ENCODE measurements at regions not wholly inside any gene's neighbourhood (a gene's known extent, or its start where the extent isn't known, plus 50 kb on each side); places are given as distances from the start of the nearest gene placed in this dataset.

DNA sequence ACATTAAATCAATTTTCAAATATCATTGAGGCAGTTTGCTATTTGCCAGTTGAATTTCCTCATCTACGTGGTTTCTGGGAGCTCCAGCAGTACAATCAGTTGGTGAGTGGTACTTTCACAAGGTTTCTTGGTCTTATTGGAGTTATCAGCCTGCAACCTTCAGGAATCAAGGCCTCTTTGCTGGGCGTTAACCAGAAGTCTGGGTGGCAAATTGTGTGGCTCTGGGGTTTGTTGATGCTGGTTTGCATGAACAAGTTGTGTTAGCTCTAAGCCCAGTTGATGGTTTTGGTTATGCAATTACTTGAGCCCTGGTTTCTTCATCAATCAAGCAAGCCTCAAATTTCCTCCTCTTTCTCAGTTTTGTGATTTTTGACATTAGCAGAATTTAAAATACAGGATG is 152.9 kb upstream of the ANKRD55 start:
- no peak for TF ChIP-seq EP300 (IDR thresholded peaks at IDR 0.05)
- TF ChIP-seq POLR2A (IDR thresholded peaks at IDR 0.05; ENCODE audit: low read depth): no peak
- TF ChIP-seq POLR2AphosphoS5 (IDR thresholded peaks at IDR 0.05): no peak
- no peaks in the 10 kb centered on the region for H3K4me1 ChIP-seq
- no peaks in the 10 kb centered on the region for H3K9me3 ChIP-seq
- no peaks in the 10 kb centered on the region for H3K36me3 ChIP-seq
- no peak overlapping the region for H3K27ac ChIP-seq (replicated peaks in 1 of 4)
- 93% methylated on average over 2 of the region's 2 CpGs for WGBS
- no peak for DNase-seq (ENCODE audit: extremely low spot score)
- no peaks in the 10 kb centered on the region for H3K27me3 ChIP-seq
- intact Hi-C loops (cut with DNase I): no loop called here
- H3K4me3 ChIP-seq: no peak overlapping the region

DNA sequence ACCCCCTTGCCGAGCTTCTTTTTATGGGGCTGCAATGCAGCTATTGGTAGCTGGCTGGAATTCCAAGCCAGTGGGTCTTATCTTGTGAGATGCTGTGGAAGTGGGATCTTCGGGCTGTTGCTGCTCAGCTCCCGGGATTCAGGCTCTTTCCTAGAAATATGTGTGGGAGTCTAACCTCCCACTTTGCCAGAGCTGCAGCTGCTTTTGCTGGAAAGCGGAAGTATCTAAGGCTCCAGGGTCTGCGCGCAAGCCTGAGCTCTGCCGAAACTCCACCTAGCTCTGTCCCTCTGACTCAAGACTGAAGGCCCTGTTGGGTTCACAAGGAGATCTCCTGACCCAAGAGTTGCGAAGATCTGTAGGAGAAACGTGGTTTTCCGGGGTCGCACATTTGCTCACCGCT is 151.1 kb upstream of the ANKRD55 start:
- Histone ChIP-seq H3K4me3 (no peak overlapping the region), H3K27ac (replicated peaks in 1 of 4) (no peak overlapping the region), H3K27me3 (no peaks in the 10 kb centered on the region), H3K4me1 (no peaks in the 10 kb centered on the region), H3K9me3 (no peaks in the 10 kb centered on the region), H3K36me3 (no peaks in the 10 kb centered on the region)
- intact Hi-C loops (cut with DNase I): no loop called here
- TF ChIP-seq POLR2A (IDR thresholded peaks at IDR 0.05; ENCODE audit: low read depth) (no peak), POLR2AphosphoS5 (IDR thresholded peaks at IDR 0.05) (no peak), EP300 (IDR thresholded peaks at IDR 0.05) (no peak)
- TF ChIP-seq, protein P1, sequence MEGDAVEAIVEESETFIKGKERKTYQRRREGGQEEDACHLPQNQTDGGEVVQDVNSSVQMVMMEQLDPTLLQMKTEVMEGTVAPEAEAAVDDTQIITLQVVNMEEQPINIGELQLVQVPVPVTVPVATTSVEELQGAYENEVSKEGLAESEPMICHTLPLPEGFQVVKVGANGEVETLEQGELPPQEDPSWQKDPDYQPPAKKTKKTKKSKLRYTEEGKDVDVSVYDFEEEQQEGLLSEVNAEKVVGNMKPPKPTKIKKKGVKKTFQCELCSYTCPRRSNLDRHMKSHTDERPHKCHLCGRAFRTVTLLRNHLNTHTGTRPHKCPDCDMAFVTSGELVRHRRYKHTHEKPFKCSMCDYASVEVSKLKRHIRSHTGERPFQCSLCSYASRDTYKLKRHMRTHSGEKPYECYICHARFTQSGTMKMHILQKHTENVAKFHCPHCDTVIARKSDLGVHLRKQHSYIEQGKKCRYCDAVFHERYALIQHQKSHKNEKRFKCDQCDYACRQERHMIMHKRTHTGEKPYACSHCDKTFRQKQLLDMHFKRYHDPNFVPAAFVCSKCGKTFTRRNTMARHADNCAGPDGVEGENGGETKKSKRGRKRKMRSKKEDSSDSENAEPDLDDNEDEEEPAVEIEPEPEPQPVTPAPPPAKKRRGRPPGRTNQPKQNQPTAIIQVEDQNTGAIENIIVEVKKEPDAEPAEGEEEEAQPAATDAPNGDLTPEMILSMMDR (IDR thresholded peaks at IDR 0.05): no peak
- no peak for DNase-seq (ENCODE audit: extremely low spot score)
- 84% methylated on average over 12 of the region's 12 CpGs for WGBS

DNA sequence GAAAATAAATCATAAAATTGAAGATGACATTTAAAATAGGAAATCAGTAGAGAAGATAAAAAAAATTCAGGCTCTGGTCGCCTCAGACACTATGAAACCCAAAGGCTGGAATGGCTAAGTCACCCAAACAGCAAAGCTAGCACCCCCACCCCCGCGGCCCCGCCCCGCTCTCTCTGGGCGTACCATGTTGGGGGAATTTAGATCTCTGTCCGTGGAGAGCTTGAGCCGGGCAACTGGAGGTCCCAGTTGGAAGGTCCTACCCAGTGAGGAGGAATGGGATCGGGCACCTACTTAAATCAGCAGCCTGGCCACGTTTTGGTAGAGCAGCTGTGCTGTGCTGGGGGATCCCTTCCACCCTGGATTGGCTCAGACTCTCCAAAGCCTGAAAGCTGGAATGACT is 150.6 kb upstream of the ANKRD55 start:
- intact Hi-C loops (cut with DNase I): no loop called here
- Histone ChIP-seq H3K4me3 (no peak overlapping the region), H3K9me3 (no peaks in the 10 kb centered on the region), H3K27ac (replicated peaks in 1 of 4) (no peak overlapping the region), H3K36me3 (no peaks in the 10 kb centered on the region), H3K4me1 (no peaks in the 10 kb centered on the region), H3K27me3 (no peaks in the 10 kb centered on the region)
- DNase-seq (ENCODE audit: extremely low spot score): no peak
- WGBS: 94% methylated on average over 9 of the region's 10 CpGs
- no peak for TF ChIP-seq POLR2A (IDR thresholded peaks at IDR 0.05; ENCODE audit: low read depth)
- no peak for TF ChIP-seq EP300 (IDR thresholded peaks at IDR 0.05)
- TF ChIP-seq, protein P1 (IDR thresholded peaks at IDR 0.05): no peak
- TF ChIP-seq POLR2AphosphoS5 (IDR thresholded peaks at IDR 0.05): no peak

DNA sequence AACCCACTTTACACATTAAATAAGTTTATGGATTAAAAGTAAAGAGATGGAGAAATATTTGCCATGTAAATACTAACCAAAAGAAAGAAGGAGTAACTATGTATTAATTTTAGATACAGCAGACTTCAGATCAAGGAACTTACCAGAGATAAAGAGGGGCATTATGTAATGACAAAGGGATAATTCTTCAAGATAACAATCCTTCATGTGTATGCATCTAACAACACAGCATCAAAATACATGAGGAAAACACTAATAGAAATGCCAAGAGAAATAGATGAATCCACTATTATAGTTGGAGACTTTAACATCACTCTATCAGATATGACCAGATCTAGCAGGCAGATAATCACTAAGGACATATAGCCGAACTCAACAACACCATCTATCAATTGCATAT is 149.8 kb upstream of the ANKRD55 start:
- intact Hi-C loops (cut with DNase I): no loop called here
- Histone ChIP-seq H3K36me3 (no peaks in the 10 kb centered on the region), H3K27me3 (no peaks in the 10 kb centered on the region), H3K4me3 (no peak overlapping the region), H3K9me3 (no peaks in the 10 kb centered on the region), H3K4me1 (no peaks in the 10 kb centered on the region), H3K27ac (replicated peaks in 1 of 4) (no peak overlapping the region)
- no peak for DNase-seq (ENCODE audit: extremely low spot score)
- WGBS: 91% methylated on average over 1 of the region's 1 CpG
- TF ChIP-seq EP300 (IDR thresholded peaks at IDR 0.05) (no peak), POLR2AphosphoS5 (IDR thresholded peaks at IDR 0.05) (no peak), POLR2A (IDR thresholded peaks at IDR 0.05; ENCODE audit: low read depth) (no peak)
- TF ChIP-seq, protein P1 (IDR thresholded peaks at IDR 0.05): no peak

DNA sequence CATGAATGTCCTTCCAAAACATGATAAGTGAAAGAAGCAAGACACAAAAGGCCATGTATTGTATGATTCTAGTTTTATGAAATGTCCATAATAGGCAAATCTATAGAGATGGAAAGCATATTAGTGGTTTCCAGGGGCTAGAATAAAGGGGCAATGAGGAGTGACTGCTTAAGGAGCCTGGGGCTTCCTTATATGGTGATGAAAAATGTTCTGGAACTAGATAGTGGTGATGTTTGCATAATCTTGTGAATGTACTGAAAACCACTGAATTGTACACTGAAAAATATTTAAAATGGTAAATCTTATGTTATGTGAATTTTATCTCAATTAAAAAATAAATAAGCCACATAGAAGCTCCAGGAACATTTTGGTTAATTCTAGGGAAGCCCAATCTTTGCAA is 144.4 kb upstream of the ANKRD55 start:
- Histone ChIP-seq H3K4me1 (no peaks in the 10 kb centered on the region), H3K9me3 (peaks cover 0 to 8% (median 3%) of the 10 kb centered on the region in 4 donors), H3K27ac (replicated peaks in 1 of 4) (no peak overlapping the region), H3K4me3 (no peak overlapping the region), H3K36me3 (no peaks in the 10 kb centered on the region), H3K27me3 (no peaks in the 10 kb centered on the region)
- no peak for DNase-seq (ENCODE audit: extremely low spot score)
- intact Hi-C loops (cut with DNase I): no loop called here
- TF ChIP-seq POLR2AphosphoS5 (IDR thresholded peaks at IDR 0.05) (no peak), POLR2A (IDR thresholded peaks at IDR 0.05; ENCODE audit: low read depth) (no peak), EP300 (IDR thresholded peaks at IDR 0.05) (no peak)
- TF ChIP-seq, protein P1 (IDR thresholded peaks at IDR 0.05): no peak
